ENCODE measurements at regions not wholly inside any gene's neighbourhood (a gene's known extent, or its start where the extent isn't known, plus 50 kb on each side); places are given as distances from the start of the nearest gene placed in this dataset.
"Not testable (repeated sequence)": the region's sequence is repeated elsewhere in the genome, so short reads cannot be mapped to it uniquely, and the experiment has no call there.

DNA sequence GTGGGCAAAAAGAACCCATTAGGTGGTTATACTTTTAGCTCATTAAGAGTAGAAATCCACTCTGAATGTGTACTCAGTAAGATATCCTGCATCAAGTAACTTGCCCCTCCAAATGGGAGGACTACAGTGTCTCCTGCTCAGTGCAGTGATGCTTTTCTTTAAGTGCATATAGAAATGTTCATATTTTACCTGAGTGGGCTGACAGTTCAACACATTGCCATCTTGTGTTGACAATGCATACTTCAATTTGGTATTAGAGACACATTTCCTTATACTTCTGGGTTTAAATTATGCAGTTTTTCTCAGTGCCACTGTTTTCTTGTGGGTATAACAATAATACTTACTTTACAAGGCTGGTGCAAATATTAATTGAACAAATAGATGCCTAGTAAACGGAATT is 318.6 kb upstream of the TMPRSS15 start:
- no peak overlapping the region for H3K4me3 ChIP-seq (ENCODE audit: low read length)
- TF ChIP-seq CTCF (conservative IDR thresholded peaks at IDR 0.05; ENCODE audit: low read depth, low read length), result peak; percentile 3
- no peak for DNase-seq (ENCODE audit: low read depth)

GRCh38 chr21:18723171-18723570 is 319.6 kb upstream of the TMPRSS15 start:
- TF ChIP-seq CTCF (conservative IDR thresholded peaks at IDR 0.05; ENCODE audit: low read depth, low read length), result no peak
- no peak for DNase-seq (ENCODE audit: low read depth)
- no peak overlapping the region for H3K4me3 ChIP-seq (ENCODE audit: low read length)

- peak; percentile 30 for TF ChIP-seq CTCF (conservative IDR thresholded peaks at IDR 0.05; ENCODE audit: low read depth, low read length)
- H3K4me3 ChIP-seq (ENCODE audit: low read length), result no peak overlapping the region
- no peak for DNase-seq (ENCODE audit: low read depth)
These were observed 322.1 kb upstream of the TMPRSS15 start for GRCh38 chr21:18725653-18726052.

DNA sequence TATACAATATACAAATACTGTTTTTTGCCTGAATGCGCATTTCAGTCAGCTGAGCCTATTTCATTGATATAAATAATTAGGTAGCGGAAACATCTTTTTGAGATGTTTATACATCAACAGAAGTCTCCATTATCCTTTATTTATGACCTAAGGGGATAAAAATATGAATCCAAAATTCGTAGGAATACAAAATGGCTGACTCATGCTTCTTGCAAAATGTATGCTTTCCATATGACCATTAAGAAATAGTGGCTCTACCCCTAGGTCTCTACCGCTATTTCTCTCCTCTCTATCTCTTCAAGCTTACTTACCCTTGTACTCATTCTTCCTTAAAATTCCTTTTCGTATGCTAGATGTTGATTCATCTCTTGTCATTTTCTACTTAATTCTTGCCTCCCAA is 338.4 kb upstream of the TMPRSS15 start:
- no peak for DNase-seq (ENCODE audit: low read depth)
- no peak overlapping the region for H3K4me3 ChIP-seq (ENCODE audit: low read length)
- no peak for TF ChIP-seq CTCF (conservative IDR thresholded peaks at IDR 0.05; ENCODE audit: low read depth, low read length)

- DNase-seq (ENCODE audit: low read depth), result no peak
- no peak for TF ChIP-seq CTCF (conservative IDR thresholded peaks at IDR 0.05; ENCODE audit: low read depth, low read length)
- no peak overlapping the region for H3K4me3 ChIP-seq (ENCODE audit: low read length)
These were observed 339.9 kb upstream of the TMPRSS15 start for GRCh38 chr21:18743531-18743930.

DNA sequence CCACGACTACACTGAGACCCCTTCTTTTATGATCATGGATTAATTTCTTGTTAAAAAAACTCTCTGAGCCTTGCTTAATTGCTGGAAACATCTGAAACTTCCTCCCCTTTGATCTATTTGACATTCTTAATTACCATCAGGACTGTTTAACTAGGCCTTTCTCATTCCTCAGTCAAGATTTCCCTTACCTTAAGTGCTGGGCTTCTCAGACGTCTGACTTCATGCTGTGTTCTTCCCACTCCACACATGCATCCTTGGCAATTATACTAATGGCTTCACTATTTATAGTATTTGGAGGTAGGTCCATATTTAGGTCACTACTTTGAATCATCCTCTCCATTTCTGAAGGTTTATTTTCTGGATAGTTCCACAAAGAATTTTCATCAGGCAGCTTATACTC is 341.3 kb upstream of the TMPRSS15 start:
- TF ChIP-seq CTCF (conservative IDR thresholded peaks at IDR 0.05; ENCODE audit: low read depth, low read length), result no peak
- no peak for DNase-seq (ENCODE audit: low read depth)

GRCh38 chr21:18752894-18753293 is 349.3 kb upstream of the TMPRSS15 start:
- H3K4me3 ChIP-seq (ENCODE audit: low read length); DNase-seq (ENCODE audit: low read depth): not testable (repeated sequence)

More for the DNA sequence above, 341.3 kb upstream of the TMPRSS15 start:
- no peak overlapping the region for H3K4me3 ChIP-seq (ENCODE audit: low read length)

GRCh38 chr21:18756272-18756671 is 352.7 kb upstream of the TMPRSS15 start:
- not testable (repeated sequence) for H3K4me3 ChIP-seq (ENCODE audit: low read length); DNase-seq (ENCODE audit: low read depth)
